Stomach smooth muscle (tissue), 2 donors: ENCODE measurements at regions not wholly inside any gene's neighbourhood (a gene's known extent, or its start where the extent isn't known, plus 50 kb on each side); places are given as distances from the start of the nearest gene placed in this dataset.

Experiments used
- H3K27ac ChIP-seq: one replicate; pipeline ENCODE4 v1.7.0; 2013; ENCODE audit warnings: mild to moderate bottlenecking, low read length, inconsistent platforms
- H3K27me3 ChIP-seq, 2 donors: one replicate each; pipeline ENCODE4 v1.7.0; 2013; ENCODE audit warnings: low read length in 2 of 2; ENCODE audit not compliant: insufficient read depth in 2 of 2, control insufficient read depth in 1 of 2
- H3K36me3 ChIP-seq, 2 donors: one replicate each; pipeline ENCODE4 v1.7.0; 2013; ENCODE audit warnings: low read length in 2 of 2; ENCODE audit not compliant: control insufficient read depth in 2 of 2, insufficient read depth in 2 of 2
- H3K4me1 ChIP-seq: one replicate; pipeline ENCODE4 v1.7.0; 2013; ENCODE audit warnings: low read length; ENCODE audit not compliant: control insufficient read depth, insufficient read depth
- H3K4me3 ChIP-seq, 2 donors: one replicate each; pipeline ENCODE4 v1.7.0; 2013; ENCODE audit warnings: low read length in 2 of 2
- H3K9ac ChIP-seq, 2 donors: one replicate each; pipeline ENCODE4 v1.7.0; 2013; ENCODE audit warnings: low read length in 2 of 2, mild to moderate bottlenecking in 1 of 2
- H3K9me3 ChIP-seq, 2 donors: one replicate each; pipeline ENCODE4 v1.7.0; 2013; ENCODE audit warnings: low read length in 2 of 2; ENCODE audit not compliant: control insufficient read depth in 2 of 2
- donor health status: healthy.
- donor health status: Pancreatic carcinoma.

GRCh38 chr6:43978473-43979346 lies 148.5 kb downstream of the MRPL14 start:
- Histone ChIP-seq H3K4me3 (no peak overlapping the region), H3K9ac (no peak overlapping the region), H3K36me3 (no peaks in the 10 kb centered on the region), H3K27ac (no peak overlapping the region), H3K9me3 (no peaks in the 10 kb centered on the region), H3K27me3 (no peaks in the 10 kb centered on the region), H3K4me1 (no peaks in the 10 kb centered on the region)

- Histone ChIP-seq H3K9me3 (no peaks in the 10 kb centered on the region), H3K4me3 (no peak overlapping the region), H3K27me3 (no peaks in the 10 kb centered on the region), H3K9ac (no peak overlapping the region), H3K36me3 (no peaks in the 10 kb centered on the region), H3K27ac (no peak overlapping the region), H3K4me1 (peaks cover 10% of the 10 kb centered on the region)
Observed at GRCh38 chr6:43977404-43978111, 149.7 kb downstream of the MRPL14 start.

DNA sequence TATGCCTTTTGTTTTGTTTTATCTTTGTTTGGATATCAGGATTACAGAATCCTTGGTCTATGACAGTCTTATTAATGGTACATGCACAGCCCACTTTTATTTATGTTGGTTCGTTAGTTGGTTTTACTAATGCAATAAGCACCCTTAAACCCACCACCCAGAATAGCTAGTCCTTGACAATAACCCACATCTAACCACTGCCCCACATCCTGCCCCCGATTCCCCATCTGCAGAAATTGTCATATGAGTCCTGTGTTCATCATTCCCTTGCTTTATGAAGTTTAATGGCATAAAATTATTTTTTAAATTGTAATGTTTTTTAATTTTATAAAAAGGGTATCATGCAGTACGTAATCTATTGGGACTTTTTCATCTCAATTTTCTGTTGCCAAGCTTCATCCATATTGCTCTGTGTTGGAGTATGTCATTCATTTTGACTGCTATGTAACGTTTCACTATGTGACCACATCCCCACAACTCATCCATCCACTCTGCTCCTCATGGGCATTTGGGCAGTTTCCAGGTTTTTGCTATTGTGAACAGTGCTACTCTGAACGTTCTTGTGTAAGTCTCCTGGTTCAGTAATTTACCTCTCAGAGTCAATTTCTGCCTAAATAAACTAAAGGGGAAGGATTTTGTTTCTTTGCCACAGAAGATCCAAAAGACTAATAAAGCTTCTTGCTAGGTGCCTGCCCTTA lies 150.4 kb downstream of the MRPL14 start:
- Histone ChIP-seq H3K36me3 (no peaks in the 10 kb centered on the region), H3K27me3 (no peaks in the 10 kb centered on the region), H3K9me3 (no peaks in the 10 kb centered on the region), H3K4me1 (peaks cover 17% of the 10 kb centered on the region), H3K9ac (no peak overlapping the region), H3K27ac (no peak overlapping the region), H3K4me3 (no peak overlapping the region)

DNA sequence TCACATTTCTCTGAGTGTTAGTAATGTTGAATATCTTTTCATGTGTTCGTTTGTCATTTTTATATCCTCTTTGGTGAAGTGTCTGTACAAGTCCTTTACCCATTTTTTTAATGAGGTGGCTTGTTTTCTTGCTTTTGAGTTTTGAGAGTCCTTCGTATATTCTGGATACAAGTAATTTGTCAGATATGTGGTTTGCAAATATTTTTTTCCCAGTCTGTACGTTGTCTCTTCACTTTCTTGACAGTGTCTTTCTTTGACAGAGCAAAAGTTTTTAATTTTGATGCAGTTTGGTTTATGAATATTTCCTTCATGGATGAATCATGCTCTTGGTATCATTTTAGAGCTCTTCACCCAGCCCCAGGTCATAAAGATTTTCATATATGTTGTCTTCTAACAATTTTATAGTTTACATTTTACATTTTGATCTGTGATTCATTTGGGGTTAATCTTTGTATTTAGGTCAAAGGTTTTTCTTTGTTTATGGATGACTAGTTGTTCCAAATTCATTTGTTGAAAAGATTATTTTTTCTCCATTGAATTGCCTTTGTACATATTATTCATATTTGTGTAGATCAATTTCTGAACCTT lies 152.5 kb downstream of the MRPL14 start:
- Histone ChIP-seq H3K9ac (no peak overlapping the region), H3K36me3 (no peaks in the 10 kb centered on the region), H3K9me3 (no peaks in the 10 kb centered on the region), H3K27ac (no peak overlapping the region), H3K4me1 (peaks cover 26% of the 10 kb centered on the region), H3K4me3 (no peak overlapping the region), H3K27me3 (no peaks in the 10 kb centered on the region)

DNA sequence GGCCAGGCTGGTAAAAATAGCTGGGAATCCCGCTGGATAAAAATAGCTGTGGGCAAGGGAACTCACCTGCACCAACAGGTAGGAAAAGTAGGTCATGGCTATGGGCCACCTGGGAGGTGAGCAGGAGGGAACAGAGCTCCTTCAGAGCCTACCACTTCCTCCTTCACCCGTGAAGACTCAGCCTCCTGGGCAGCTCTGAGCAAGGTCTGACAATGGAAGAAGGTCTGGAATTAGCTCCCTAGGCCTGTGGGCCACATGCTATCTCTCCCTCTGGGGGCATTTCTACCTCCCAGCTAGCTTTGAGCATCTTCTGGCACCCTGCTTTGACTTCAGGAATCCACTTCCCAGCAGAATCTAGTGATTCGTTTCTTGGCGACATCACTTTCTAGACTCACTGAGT lies 153.9 kb downstream of the MRPL14 start:
- Histone ChIP-seq H3K9me3 (no peaks in the 10 kb centered on the region), H3K4me1 (peaks cover 26% of the 10 kb centered on the region), H3K27ac (peak overlapping the region; percentile 55), H3K36me3 (no peaks in the 10 kb centered on the region), H3K9ac (no peak overlapping the region), H3K27me3 (no peaks in the 10 kb centered on the region), H3K4me3 (no peak overlapping the region)

- peak overlapping the region in 1 of 2 donors; percentile 40 for H3K9ac ChIP-seq
- no peaks in the 10 kb centered on the region for H3K27me3 ChIP-seq
- no peaks in the 10 kb centered on the region for H3K36me3 ChIP-seq
- peaks cover 26% of the 10 kb centered on the region for H3K4me1 ChIP-seq
- H3K9me3 ChIP-seq, result no peaks in the 10 kb centered on the region
- H3K4me3 ChIP-seq, result peak overlapping the region in 1 of 2 donors; percentile 29
- H3K27ac ChIP-seq, result peak overlapping the region; percentile 55
Observed at GRCh38 chr6:43972913-43973300, 154.3 kb downstream of the MRPL14 start.

DNA sequence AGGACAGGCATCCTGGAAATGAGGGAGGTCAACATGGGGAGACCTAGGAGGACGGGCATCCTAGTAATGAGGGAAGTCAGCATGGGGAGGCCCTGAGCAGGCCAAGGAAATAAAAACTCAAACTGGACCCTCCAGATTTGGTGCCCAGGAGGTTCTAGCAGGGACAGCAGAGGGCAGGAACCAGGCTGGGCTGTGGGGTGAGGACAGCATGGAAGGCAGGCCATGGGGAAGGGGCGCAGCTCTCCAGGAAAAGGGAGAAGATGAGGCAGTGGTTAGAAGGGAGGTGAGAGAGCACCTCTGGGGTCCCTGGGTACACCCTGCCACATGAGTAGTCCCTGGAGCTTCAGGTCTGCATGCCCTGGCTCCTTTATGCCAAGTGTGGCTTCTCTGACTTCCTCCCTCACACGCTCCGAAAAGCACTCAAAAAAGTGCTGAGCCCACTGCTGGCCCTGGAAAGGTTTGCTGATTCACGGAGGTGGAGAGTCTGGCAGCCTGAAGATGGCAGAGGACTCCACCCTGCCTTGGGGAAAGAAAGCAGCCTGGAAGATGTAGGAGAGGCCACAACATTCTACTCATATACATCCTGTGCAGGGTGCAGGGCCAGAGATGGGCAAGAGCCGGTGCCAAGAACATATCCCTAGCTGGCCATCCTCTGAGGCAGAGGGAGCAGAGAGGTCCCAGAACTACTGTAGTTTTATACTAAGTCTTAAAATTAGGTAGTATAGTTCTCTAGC lies 154.9 kb downstream of the MRPL14 start:
- peak overlapping the region; percentile 55 for H3K27ac ChIP-seq
- peak overlapping the region; percentile 29 to 40 for H3K9ac ChIP-seq

DNA sequence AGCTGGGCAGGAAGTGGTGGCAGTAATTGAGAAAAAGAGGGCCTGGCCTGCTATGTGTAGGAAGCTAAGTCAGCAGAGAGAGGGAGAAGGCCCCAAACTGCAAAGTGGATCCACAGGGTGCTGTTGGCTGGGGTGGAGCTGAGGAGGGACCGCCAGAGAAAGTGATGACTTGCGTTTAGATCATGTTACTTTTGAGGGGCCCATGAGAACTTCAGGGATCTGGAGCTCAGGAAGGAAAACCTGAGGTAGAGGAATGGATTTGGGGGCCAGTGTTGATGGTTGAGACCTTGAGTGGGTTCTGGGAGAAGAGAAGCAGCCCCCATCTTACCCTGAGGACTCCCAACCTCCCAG lies 155.5 kb downstream of the MRPL14 start:
- no peak overlapping the region for H3K9ac ChIP-seq
- peak overlapping the region; percentile 55 for H3K27ac ChIP-seq

More for the DNA sequence above, 154.9 kb downstream of the MRPL14 start:
- Histone ChIP-seq H3K36me3 (no peaks in the 10 kb centered on the region), H3K4me3 (peak overlapping the region in 1 of 2 donors; percentile 29), H3K4me1 (peaks cover 26% of the 10 kb centered on the region), H3K27me3 (no peaks in the 10 kb centered on the region), H3K9me3 (no peaks in the 10 kb centered on the region)

DNA sequence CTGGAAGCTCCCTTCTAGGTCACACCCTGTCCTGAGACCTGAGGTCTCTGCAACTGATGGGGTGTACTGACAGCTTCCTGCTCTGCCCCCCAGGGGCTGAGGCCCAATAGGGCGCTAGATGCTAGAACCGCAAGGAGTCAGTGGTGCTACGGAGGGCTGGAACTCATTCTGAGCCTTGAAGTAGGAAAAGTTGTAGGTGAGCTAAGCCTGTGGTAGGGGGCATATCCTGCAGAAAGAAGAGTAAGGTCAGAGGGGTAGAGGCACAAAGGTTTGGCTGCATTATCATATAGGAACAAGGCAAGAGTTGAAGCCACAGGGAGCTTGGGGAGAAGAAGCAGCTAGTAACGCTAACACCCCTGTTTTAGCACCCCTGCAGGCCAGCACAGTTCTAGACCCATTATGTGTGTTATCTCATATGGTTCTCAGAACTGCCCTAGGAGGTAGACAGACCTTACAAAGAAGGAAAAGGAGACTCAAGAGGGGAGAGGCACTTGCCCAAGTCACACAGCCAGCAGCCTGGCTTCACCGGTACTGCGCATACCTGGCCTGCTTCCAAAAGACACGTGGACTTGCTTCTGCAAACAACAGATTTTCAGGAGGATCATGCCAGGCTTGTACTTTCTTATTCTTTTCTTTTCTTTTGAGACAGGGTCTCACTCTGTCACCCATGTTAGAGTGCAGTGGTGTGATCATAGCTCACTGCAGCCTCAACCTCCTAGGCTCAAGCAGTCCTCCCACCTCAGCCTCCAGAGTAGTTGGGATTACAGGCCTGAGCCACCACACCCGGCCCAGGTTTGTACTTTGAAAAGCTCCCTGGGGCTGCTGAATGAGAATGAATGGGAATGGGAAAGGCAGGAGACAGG lies 156.1 kb downstream of the MRPL14 start:
- Histone ChIP-seq H3K4me3 (no peak overlapping the region), H3K27ac (no peak overlapping the region), H3K27me3 (no peaks in the 10 kb centered on the region), H3K9ac (no peak overlapping the region), H3K4me1 (peaks cover 26% of the 10 kb centered on the region), H3K9me3 (no peaks in the 10 kb centered on the region), H3K36me3 (no peaks in the 10 kb centered on the region)

More for the DNA sequence above, 155.5 kb downstream of the MRPL14 start:
- Histone ChIP-seq H3K4me1 (peaks cover 26% of the 10 kb centered on the region), H3K36me3 (no peaks in the 10 kb centered on the region), H3K4me3 (no peak overlapping the region), H3K27me3 (no peaks in the 10 kb centered on the region), H3K9me3 (no peaks in the 10 kb centered on the region)
